ENCODE measurements at regions not wholly inside any gene's neighbourhood (a gene's known extent, or its start where the extent isn't known, plus 50 kb on each side); places are given as distances from the start of the nearest gene placed in this dataset.

GRCh38 chr3:159884661-159885402 lies 103.8 kb upstream of the IL12A start:
- peak; percentile 39 to 51 for TF ChIP-seq CTCF (conservative IDR thresholded peaks at IDR 0.05 in 1 of 2, IDR thresholded peaks at IDR 0.05 in 1 of 2; ENCODE audit: low read depth in 1 of 2, low read length in 2 of 2)
- no peak for TF ChIP-seq EZH2 (IDR thresholded peaks at IDR 0.05; ENCODE audit: low read length, missing control alignments)
